ENCODE measurements at regions not wholly inside any gene's neighbourhood (a gene's known extent, or its start where the extent isn't known, plus 50 kb on each side); places are given as distances from the start of the nearest gene placed in this dataset.

DNA sequence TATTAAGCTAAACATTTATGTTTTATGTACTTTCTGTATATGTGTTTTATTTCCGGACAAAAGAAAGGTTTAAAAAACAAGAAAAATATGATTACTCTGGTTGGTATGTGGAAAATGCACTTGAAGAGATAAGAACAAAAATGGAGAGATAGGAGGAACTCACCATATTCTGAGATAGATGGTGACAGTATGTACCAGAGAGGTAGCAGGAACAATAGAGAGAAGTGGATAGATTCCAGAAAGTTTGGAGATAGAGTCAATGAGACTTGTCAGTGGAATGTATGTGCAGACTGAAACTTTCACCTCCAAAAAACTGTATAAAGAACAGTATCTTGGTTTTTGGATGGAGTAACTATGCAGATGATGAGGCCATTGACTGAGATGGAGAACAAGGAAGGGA lies 105.6 kb upstream of the FSHR start:
- no peaks in the 10 kb centered on the region for H3K4me1 ChIP-seq
- H3K36me3 ChIP-seq: no peaks in the 10 kb centered on the region
- no peak for DNase-seq
- TF ChIP-seq POLR2A (IDR thresholded peaks at IDR 0.05): no peak
- TF ChIP-seq, protein P1, sequence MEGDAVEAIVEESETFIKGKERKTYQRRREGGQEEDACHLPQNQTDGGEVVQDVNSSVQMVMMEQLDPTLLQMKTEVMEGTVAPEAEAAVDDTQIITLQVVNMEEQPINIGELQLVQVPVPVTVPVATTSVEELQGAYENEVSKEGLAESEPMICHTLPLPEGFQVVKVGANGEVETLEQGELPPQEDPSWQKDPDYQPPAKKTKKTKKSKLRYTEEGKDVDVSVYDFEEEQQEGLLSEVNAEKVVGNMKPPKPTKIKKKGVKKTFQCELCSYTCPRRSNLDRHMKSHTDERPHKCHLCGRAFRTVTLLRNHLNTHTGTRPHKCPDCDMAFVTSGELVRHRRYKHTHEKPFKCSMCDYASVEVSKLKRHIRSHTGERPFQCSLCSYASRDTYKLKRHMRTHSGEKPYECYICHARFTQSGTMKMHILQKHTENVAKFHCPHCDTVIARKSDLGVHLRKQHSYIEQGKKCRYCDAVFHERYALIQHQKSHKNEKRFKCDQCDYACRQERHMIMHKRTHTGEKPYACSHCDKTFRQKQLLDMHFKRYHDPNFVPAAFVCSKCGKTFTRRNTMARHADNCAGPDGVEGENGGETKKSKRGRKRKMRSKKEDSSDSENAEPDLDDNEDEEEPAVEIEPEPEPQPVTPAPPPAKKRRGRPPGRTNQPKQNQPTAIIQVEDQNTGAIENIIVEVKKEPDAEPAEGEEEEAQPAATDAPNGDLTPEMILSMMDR (IDR thresholded peaks at IDR 0.05): no peak
- H3K4me3 ChIP-seq: no peak overlapping the region
- H3K27me3 ChIP-seq: no peaks in the 10 kb centered on the region
- H3K27ac ChIP-seq: no peak overlapping the region
- intact Hi-C loops (cut with DNase I; ENCODE audit: low total_unique reads): no loop called here
- H3K9me3 ChIP-seq: no peaks in the 10 kb centered on the region

DNA sequence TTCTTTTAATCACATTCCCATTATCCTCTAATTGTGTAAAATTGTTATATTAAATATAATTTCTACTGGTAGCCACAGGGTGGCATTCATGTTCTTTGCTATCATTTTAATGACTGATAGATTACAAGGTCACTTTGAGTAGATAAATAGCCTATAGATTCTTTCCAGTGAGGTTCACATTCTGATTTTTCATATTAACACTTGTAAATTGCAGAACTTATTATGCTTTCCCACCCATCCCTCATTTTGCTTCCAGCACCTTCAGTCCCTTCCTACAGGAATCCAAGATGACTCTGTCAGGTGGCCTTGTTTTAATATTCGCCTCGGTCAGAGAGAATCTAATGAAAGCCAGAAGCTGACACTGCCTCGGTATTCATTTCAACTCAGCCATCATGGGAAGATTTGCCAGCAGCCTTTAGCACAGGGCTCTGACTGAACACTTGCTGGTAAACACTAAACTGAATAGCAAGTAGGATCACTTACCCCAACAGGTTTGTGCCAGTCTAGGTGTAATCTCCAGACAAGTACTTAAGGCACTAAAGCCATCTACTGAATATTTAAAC lies 101.2 kb upstream of the FSHR start:
- no peak for TF ChIP-seq POLR2A (IDR thresholded peaks at IDR 0.05)
- TF ChIP-seq, protein P1 (IDR thresholded peaks at IDR 0.05): no peak

DNA sequence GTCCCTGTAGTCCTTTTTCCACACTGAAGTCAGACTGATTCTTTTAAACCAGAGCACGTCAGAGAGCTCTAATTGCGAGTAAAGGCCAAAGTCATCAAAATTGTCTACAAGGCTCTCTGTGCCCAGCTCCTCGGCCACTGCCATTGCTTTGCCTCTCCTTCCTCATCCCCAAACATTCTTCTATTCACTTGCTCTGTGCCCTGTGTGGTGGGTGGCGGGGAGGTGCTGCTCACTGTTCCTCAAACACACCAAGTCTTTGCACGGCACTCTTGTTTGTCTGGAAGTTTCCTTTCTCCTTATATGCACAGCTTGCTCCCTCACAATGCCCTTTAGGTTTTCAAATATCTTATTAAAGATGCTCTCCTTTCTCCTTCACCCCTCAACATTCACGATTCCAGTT lies 100.1 kb upstream of the FSHR start:
- H3K27ac ChIP-seq: no peak overlapping the region
- H3K4me3 ChIP-seq: no peak overlapping the region
- no peaks in the 10 kb centered on the region for H3K4me1 ChIP-seq
- intact Hi-C loops (cut with DNase I; ENCODE audit: low total_unique reads): no loop called here
- H3K36me3 ChIP-seq: no peaks in the 10 kb centered on the region
- no peak for DNase-seq
- H3K27me3 ChIP-seq: no peaks in the 10 kb centered on the region
- no peaks in the 10 kb centered on the region for H3K9me3 ChIP-seq
- TF ChIP-seq, protein P1 (IDR thresholded peaks at IDR 0.05): no peak
- TF ChIP-seq POLR2A (IDR thresholded peaks at IDR 0.05): no peak

More for the DNA sequence above, 101.2 kb upstream of the FSHR start:
- intact Hi-C loops (cut with DNase I; ENCODE audit: low total_unique reads): no loop called here
- Histone ChIP-seq H3K27ac (no peak overlapping the region), H3K9me3 (no peaks in the 10 kb centered on the region), H3K4me3 (no peak overlapping the region), H3K27me3 (no peaks in the 10 kb centered on the region), H3K4me1 (no peaks in the 10 kb centered on the region), H3K36me3 (no peaks in the 10 kb centered on the region)
- DNase-seq: no peak

DNA sequence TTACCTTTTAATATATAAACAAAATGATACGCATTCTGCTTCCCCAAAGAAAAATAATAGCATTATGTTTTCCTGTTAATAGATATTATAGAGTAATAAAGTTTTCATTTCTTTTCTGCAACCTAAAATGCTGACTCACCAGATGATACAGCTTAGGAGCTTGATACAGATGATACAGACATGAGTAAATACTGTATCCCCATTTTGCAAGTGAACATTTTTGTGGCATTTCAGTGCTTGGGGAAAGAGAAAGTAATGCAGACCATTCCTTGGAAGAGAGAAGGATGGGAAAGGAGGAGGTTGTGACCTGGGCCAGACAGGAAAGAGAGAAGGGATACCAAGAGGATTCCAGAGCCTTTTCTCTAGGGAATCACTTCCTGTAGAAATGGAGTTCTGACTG lies 97.5 kb upstream of the FSHR start:
- intact Hi-C loops (cut with DNase I; ENCODE audit: low total_unique reads): no loop called here
- no peaks in the 10 kb centered on the region for H3K4me1 ChIP-seq
- TF ChIP-seq POLR2A (IDR thresholded peaks at IDR 0.05): no peak
- TF ChIP-seq, protein P1 (IDR thresholded peaks at IDR 0.05): no peak

DNA sequence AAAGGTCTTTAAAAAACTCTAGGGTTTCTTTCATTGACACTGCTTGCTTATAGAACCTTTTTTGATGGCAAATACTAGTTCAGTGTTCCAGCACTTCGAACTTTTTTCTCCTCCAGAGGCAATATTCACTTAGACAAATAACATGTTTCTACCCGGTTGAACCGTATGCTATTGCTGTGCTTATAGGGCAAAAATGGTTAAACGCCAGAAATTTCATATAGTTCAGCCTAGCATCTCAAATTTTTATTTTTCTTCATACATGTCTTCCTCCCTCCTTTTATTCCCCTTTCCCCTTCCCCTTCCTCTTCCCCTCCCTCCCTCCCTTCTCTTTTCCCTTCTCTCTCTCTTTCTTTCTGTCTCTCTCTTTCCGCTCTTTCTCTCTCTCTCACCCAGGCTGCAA lies 96.9 kb upstream of the FSHR start:
- H3K4me3 ChIP-seq: no peak overlapping the region
- no peaks in the 10 kb centered on the region for H3K9me3 ChIP-seq
- H3K27me3 ChIP-seq: no peaks in the 10 kb centered on the region
- H3K36me3 ChIP-seq: no peaks in the 10 kb centered on the region
- no peak overlapping the region for H3K27ac ChIP-seq
- no peak for DNase-seq
- no peaks in the 10 kb centered on the region for H3K4me1 ChIP-seq
- intact Hi-C loops (cut with DNase I; ENCODE audit: low total_unique reads): no loop called here
- TF ChIP-seq POLR2A (IDR thresholded peaks at IDR 0.05): no peak
- TF ChIP-seq, protein P1 (IDR thresholded peaks at IDR 0.05): no peak

More for the DNA sequence above, 97.5 kb upstream of the FSHR start:
- Histone ChIP-seq H3K4me3 (no peak overlapping the region), H3K9me3 (no peaks in the 10 kb centered on the region), H3K27me3 (no peaks in the 10 kb centered on the region), H3K36me3 (no peaks in the 10 kb centered on the region), H3K27ac (no peak overlapping the region)
- DNase-seq: no peak

All from uterus (tissue), 3 donors.